ENCODE measurements at regions not wholly inside any gene's neighbourhood (a gene's known extent, or its start where the extent isn't known, plus 50 kb on each side); places are given as distances from the start of the nearest gene placed in this dataset.
A peak's percentile ranks its signal among the peaks of the same experiment; 100 is the strongest.
"Not testable (repeated sequence)": the region's sequence is repeated elsewhere in the genome, so short reads cannot be mapped to it uniquely, and the experiment has no call there.

DNA sequence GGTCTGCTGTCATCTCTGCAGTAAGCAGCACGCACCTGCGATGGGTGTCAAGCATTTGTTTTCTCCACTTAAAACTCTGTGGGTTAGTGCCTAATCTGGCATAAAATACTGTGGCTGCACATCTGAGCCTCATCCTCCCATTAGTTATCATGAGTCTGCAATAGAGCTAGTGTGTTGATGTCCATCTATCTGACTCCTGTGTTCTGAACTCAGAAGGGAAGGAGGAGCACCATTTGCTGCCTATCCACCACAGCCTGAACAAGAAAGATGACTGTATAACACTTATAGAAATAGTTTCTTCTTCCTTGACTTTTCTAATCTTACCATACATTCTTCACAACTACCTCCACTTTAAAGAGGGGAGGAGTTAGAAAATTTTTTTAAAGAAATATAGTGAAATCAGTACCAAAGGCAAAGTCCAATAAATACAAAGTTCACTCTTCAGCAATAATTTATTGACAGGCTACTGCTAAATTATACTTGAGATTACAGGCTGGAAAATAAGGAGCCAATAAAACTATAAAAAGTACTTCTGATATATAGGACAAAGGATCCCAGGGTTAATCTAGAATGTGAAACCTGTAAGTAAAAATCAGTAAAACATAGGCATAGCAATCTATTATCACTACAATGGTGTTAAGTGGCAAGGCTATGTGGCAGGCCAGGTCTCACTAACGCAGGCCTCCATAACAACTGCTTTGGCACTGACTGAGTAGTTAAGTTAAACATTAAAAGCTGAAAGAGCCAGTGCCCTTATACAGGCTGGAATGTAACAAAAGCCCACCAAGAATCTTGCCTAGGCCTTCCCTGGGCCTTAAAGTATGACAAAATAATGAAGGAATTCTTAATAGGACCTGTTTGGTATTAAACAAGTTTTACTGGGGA lies 70.2 kb downstream of the LGALS9C start:
- H2AFZ ChIP-seq (ENCODE audit: control insufficient read depth, low read length); DNase-seq (ENCODE audit: low read depth, low spot score); dilution Hi-C loops (cut with MboI; ENCODE audit: extremely low pct_ligation_motif_present, low sequenced_read_pairs); H3K4me3 ChIP-seq (ENCODE audit: control insufficient read depth in 2 of 3, extremely low read depth in 1 of 3, insufficient read depth in 2 of 3, low read depth in 1 of 3, low read length in 3 of 3); H3K9me1 ChIP-seq (ENCODE audit: control insufficient read depth, extremely low read depth, insufficient read depth, low read length); H4K20me1 ChIP-seq (ENCODE audit: control insufficient read depth, extremely low read depth, insufficient read depth, low read length); H3K9me3 ChIP-seq (ENCODE audit: control insufficient read depth, low read depth, low read length); H3K36me3 ChIP-seq (ENCODE audit: control insufficient read depth in 2 of 2, extremely low read depth in 1 of 2, insufficient read depth in 2 of 2, low read length in 2 of 2); H3K27me3 ChIP-seq (ENCODE audit: control insufficient read depth, extremely low read depth, insufficient read depth, low read length); H3K9ac ChIP-seq (ENCODE audit: control insufficient read depth, extremely low read depth, insufficient read depth, low read length); H3K79me2 ChIP-seq (ENCODE audit: control insufficient read depth, insufficient read depth, low read length); H3K4me2 ChIP-seq (ENCODE audit: control insufficient read depth, extremely low read depth, insufficient read depth, low read depth, low read length); H3K4me1 ChIP-seq (ENCODE audit: control insufficient read depth, extremely low read depth, insufficient read depth, low read length); H3K27ac ChIP-seq (ENCODE audit: control insufficient read depth, insufficient read depth, low read length): not testable (repeated sequence)
- FAIRE-seq, result peak; percentile 57

DNA sequence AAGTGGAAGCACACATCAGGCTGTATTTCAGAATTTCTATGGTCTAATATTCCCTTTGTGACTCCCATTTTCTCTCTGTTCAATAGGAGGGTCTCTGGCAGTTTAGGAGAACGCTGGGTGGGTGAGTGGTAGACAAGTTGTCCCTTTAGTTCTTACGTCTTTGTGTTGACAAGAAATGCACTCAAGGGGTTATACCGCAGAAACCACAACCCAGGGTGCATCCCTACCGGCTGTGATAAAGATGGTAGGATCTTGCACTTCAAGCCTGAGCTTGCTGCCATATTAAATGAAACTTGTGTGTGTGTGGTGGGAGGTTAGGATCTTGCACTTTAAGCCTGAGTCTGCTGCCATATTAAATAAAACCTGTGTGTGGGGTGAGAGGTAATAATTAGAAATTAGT lies 80.5 kb downstream of the LGALS9C start:
- H3K9me1 ChIP-seq (ENCODE audit: control insufficient read depth, extremely low read depth, insufficient read depth, low read length); H4K20me1 ChIP-seq (ENCODE audit: control insufficient read depth, extremely low read depth, insufficient read depth, low read length); H2AFZ ChIP-seq (ENCODE audit: control insufficient read depth, low read length); H3K4me2 ChIP-seq (ENCODE audit: control insufficient read depth, extremely low read depth, insufficient read depth, low read depth, low read length); DNase-seq (ENCODE audit: low read depth, low spot score); FAIRE-seq; H3K36me3 ChIP-seq (ENCODE audit: control insufficient read depth in 2 of 2, extremely low read depth in 1 of 2, insufficient read depth in 2 of 2, low read length in 2 of 2); H3K9me3 ChIP-seq (ENCODE audit: control insufficient read depth, low read depth, low read length); H3K9ac ChIP-seq (ENCODE audit: control insufficient read depth, extremely low read depth, insufficient read depth, low read length); H3K27me3 ChIP-seq (ENCODE audit: control insufficient read depth, extremely low read depth, insufficient read depth, low read length); H3K4me3 ChIP-seq (ENCODE audit: control insufficient read depth in 2 of 3, extremely low read depth in 1 of 3, insufficient read depth in 2 of 3, low read depth in 1 of 3, low read length in 3 of 3); H3K79me2 ChIP-seq (ENCODE audit: control insufficient read depth, insufficient read depth, low read length); H3K4me1 ChIP-seq (ENCODE audit: control insufficient read depth, extremely low read depth, insufficient read depth, low read length); H3K27ac ChIP-seq (ENCODE audit: control insufficient read depth, insufficient read depth, low read length); dilution Hi-C loops (cut with MboI; ENCODE audit: extremely low pct_ligation_motif_present, low sequenced_read_pairs): not testable (repeated sequence)

DNA sequence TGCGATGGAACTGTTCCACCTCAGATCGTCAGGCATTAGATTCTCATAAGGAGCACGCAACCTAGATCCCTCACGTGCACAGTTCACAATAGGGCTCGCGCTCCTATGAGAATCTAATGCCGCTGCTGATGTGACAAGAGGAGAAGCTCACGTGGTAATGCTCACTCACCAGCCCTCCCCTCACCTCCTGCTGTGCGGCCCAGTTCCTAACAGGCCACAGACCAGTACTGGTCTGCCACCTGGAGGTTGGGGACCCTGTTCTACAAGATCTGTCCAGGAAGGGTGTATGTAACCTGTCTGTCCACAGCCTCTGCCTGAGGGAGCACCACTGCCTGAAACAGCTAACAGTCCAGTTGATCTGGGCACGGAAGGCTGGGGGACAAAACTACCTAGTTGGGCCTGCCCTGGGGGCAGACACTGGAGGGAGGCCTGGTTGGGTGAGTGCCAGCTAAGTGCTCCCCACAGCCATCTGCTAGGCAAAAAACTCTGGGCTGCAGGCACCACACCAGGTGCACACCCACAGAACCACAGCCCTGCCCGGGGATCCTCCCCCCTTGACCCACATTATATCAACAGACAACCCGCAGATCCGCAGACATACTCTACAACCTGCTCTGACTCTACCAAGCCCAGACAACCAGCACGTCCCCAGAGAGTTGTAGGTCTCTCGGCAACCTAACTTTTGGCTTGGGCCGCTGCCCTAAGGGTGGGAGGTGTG lies 80.7 kb downstream of the TBC1D28 start:
- H3K9me3 ChIP-seq (ENCODE audit: control insufficient read depth, low read depth, low read length); H3K4me1 ChIP-seq (ENCODE audit: control insufficient read depth, extremely low read depth, insufficient read depth, low read length); H3K9ac ChIP-seq (ENCODE audit: control insufficient read depth, extremely low read depth, insufficient read depth, low read length); DNase-seq (ENCODE audit: low read depth, low spot score); H3K4me3 ChIP-seq (ENCODE audit: control insufficient read depth in 2 of 3, extremely low read depth in 1 of 3, insufficient read depth in 2 of 3, low read depth in 1 of 3, low read length in 3 of 3); H2AFZ ChIP-seq (ENCODE audit: control insufficient read depth, low read length); H3K27me3 ChIP-seq (ENCODE audit: control insufficient read depth, extremely low read depth, insufficient read depth, low read length); H3K9me1 ChIP-seq (ENCODE audit: control insufficient read depth, extremely low read depth, insufficient read depth, low read length); H4K20me1 ChIP-seq (ENCODE audit: control insufficient read depth, extremely low read depth, insufficient read depth, low read length); FAIRE-seq; H3K36me3 ChIP-seq (ENCODE audit: control insufficient read depth in 2 of 2, extremely low read depth in 1 of 2, insufficient read depth in 2 of 2, low read length in 2 of 2); H3K79me2 ChIP-seq (ENCODE audit: control insufficient read depth, insufficient read depth, low read length); H3K27ac ChIP-seq (ENCODE audit: control insufficient read depth, insufficient read depth, low read length); H3K4me2 ChIP-seq (ENCODE audit: control insufficient read depth, extremely low read depth, insufficient read depth, low read depth, low read length); dilution Hi-C loops (cut with MboI; ENCODE audit: extremely low pct_ligation_motif_present, low sequenced_read_pairs): not testable (repeated sequence)
